Stimulated activated naive B cell treated with anti-CD40 and anti-IgM and Interleukin-4, amounts not matched to agents 10 μg/mL and 1 μg/mL and 100 μg/mL, for 72 hours (primary cell): ENCODE measurements at regions not wholly inside any gene's neighbourhood (a gene's known extent, or its start where the extent isn't known, plus 50 kb on each side); places are given as distances from the start of the nearest gene placed in this dataset.
"Not testable (repeated sequence)": the region's sequence is repeated elsewhere in the genome, so short reads cannot be mapped to it uniquely, and the experiment has no call there.

Source experiments
- ATAC-seq, 2 donors: fragments of 150-1000 bp; cut with Tn5 transposase; replicated peaks; 2 replicates each; pipeline ENCODE4 v1.10.0; 2021; ENCODE audit warnings: moderate library complexity in 1 of 2
- DNase-seq: peaks from one replicate; pipeline ENCODE4 v3.0.0; 2021
- H3K27ac Mint-ChIP-seq: one replicate; pipeline ENCODE4 v1.8.0; 2022; ENCODE audit warnings: mild to moderate bottlenecking, mixed read lengths
- H3K27me3 Mint-ChIP-seq, 2 donors: one replicate each; pipeline ENCODE4 v1.8.0; 2022; ENCODE audit warnings: mixed read lengths in 2 of 2
- H3K36me3 Mint-ChIP-seq, 2 donors: one replicate each; pipeline ENCODE4 v1.8.0; 2022; ENCODE audit warnings: mixed read lengths in 2 of 2, mild to moderate bottlenecking in 1 of 2
- H3K4me1 Mint-ChIP-seq, 2 donors: one replicate each; pipeline ENCODE4 v1.8.0; 2022; ENCODE audit warnings: mixed read lengths in 2 of 2, mild to moderate bottlenecking in 1 of 2
- H3K4me3 Mint-ChIP-seq, 2 donors: one replicate each; pipeline ENCODE4 v1.8.0; 2022; ENCODE audit warnings: mild to moderate bottlenecking in 2 of 2, mixed read lengths in 2 of 2, moderate library complexity in 1 of 2
- H3K9me3 Mint-ChIP-seq, 2 donors: one replicate each; pipeline ENCODE4 v1.8.0; 2022; ENCODE audit warnings: mixed read lengths in 2 of 2, mild to moderate bottlenecking in 1 of 2

GRCh38 chr1:189786761-189787160 is 690.9 kb downstream of the BRINP3 start:
- ATAC-seq (no peak), DNase-seq (no peak)
- Mint-ChIP-seq H3K27ac (no peak overlapping the region), H3K27me3 (no peaks in the 10 kb centered on the region), H3K4me1 (no peaks in the 10 kb centered on the region), H3K4me3 (no peak overlapping the region), H3K36me3 (no peaks in the 10 kb centered on the region), H3K9me3 (peaks cover 7 to 8% of the 10 kb centered on the region in 2 donors)

DNA sequence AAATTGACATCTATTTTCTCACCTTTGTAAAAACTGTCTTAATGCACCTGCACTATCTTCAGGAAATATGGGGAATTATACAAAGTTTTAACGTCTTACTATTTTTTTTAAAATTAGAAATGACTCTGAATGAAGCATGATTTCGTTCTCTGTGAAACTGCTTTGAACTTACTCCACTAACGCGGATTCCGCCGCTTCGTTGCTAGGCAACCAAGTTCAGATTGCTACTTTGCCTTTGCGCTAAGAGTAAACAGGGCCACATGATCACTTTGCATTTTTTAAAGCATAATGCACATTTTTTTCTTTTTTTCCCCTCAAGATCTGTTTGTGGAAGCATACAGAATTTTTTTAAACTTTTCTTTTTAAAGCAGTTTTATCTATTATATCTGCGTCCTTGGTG is 690.5 kb downstream of the BRINP3 start:
- no peak overlapping the region for H3K4me3 Mint-ChIP-seq

GRCh38 chr1:189790335-189790734 is 687.3 kb downstream of the BRINP3 start:
- Mint-ChIP-seq H3K27ac (no peak overlapping the region), H3K9me3 (peaks cover 7 to 8% of the 10 kb centered on the region in 2 donors), H3K27me3 (no peaks in the 10 kb centered on the region), H3K4me3 (no peak overlapping the region), H3K4me1 (no peaks in the 10 kb centered on the region), H3K36me3 (no peaks in the 10 kb centered on the region)
- ATAC-seq = no peak
- DNase-seq = no peak

More for the DNA sequence above, 690.5 kb downstream of the BRINP3 start:
- no peak for ATAC-seq
- DNase-seq = no peak
- Mint-ChIP-seq H3K9me3 (peaks cover 7 to 8% of the 10 kb centered on the region in 2 donors), H3K27me3 (no peaks in the 10 kb centered on the region), H3K4me1 (no peaks in the 10 kb centered on the region), H3K27ac (no peak overlapping the region), H3K36me3 (no peaks in the 10 kb centered on the region)

DNA sequence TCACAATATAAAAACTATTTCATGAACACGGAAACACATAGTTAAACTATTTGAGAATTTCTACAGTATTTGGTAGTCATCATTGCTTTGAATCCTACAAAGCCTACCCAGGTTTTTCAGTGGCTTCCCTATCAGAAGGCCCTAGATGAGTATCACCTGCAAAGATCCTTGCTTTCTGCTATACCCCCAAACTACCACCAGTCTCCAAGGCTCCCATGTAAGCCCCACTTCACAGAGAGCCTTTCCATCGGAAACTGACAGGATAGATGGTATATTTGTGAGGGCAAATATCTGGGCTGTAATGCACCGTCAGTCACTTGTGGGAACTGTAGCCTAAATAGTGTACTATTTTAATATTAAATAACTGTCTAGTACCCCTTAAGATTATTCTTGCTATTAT is 674.3 kb downstream of the BRINP3 start:
- Mint-ChIP-seq H3K9me3 (peaks cover 0 to 4% of the 10 kb centered on the region in 2 donors), H3K36me3 (no peaks in the 10 kb centered on the region)

DNA sequence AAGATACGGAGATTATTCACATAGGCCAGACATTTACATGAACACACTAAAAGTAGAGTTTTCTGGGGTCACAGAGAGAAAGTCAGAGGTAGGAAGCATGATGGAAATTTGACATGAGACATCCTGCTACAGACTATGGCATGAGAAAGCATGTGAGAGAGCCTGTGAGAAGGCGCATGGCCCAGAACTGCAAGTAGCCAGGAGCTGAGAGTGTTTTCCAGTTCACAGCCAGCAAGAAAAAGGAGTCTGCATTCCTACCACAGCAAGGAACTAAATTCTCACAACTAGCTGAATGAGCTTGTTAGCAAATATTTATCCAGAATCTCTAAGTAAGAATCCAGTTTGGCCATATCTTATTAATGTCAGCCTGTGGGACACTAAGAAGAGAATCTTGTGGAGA is 673.3 kb downstream of the BRINP3 start:
- Mint-ChIP-seq H3K36me3 (no peaks in the 10 kb centered on the region), H3K9me3 (peaks cover 0 to 3% of the 10 kb centered on the region in 2 donors), H3K27me3 (no peaks in the 10 kb centered on the region), H3K27ac (no peak overlapping the region), H3K4me3 (no peak overlapping the region), H3K4me1 (no peaks in the 10 kb centered on the region)
- no peak for DNase-seq
- ATAC-seq = no peak

More for the DNA sequence above, 674.3 kb downstream of the BRINP3 start:
- no peak for ATAC-seq
- Mint-ChIP-seq H3K4me1 (no peaks in the 10 kb centered on the region), H3K27ac (no peak overlapping the region), H3K4me3 (no peak overlapping the region), H3K27me3 (no peaks in the 10 kb centered on the region)
- no peak for DNase-seq

DNA sequence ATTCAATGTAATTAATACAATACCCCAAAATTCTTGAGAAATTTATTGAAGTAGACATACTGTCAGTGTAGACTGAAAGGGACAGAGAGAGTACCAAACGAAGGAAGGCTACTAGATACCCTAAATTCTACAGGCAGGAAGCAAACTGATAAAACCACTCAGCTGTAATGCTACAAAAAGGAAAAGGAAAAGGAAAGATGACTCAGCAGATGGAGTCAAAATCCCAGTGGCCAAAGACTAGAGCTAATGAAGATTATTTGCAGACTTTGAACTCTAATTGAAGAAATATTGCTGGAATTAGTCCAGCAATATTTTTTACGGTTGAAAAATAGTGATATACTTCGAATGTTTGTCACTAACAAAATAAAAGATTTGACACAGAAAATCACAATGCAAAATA is 671.9 kb downstream of the BRINP3 start:
- no peak overlapping the region for H3K4me3 Mint-ChIP-seq
- DNase-seq = no peak
- no peaks in the 10 kb centered on the region for H3K36me3 Mint-ChIP-seq
- ATAC-seq = no peak
- H3K27ac Mint-ChIP-seq = no peak overlapping the region
- H3K4me1 Mint-ChIP-seq = no peaks in the 10 kb centered on the region
- H3K27me3 Mint-ChIP-seq = no peaks in the 10 kb centered on the region
- peaks cover 0 to 3% of the 10 kb centered on the region in 2 donors for H3K9me3 Mint-ChIP-seq

- H3K4me3 Mint-ChIP-seq, ATAC-seq, H3K27ac Mint-ChIP-seq, H3K9me3 Mint-ChIP-seq, DNase-seq, H3K27me3 Mint-ChIP-seq, H3K4me1 Mint-ChIP-seq, H3K36me3 Mint-ChIP-seq: not testable (repeated sequence)
These were observed 667.0 kb downstream of the BRINP3 start for GRCh38 chr1:189810639-189811038.

GRCh38 chr1:189811960-189812359 is 665.7 kb downstream of the BRINP3 start:
- Mint-ChIP-seq H3K27me3 (no peaks in the 10 kb centered on the region), H3K4me3 (no peak overlapping the region)

DNA sequence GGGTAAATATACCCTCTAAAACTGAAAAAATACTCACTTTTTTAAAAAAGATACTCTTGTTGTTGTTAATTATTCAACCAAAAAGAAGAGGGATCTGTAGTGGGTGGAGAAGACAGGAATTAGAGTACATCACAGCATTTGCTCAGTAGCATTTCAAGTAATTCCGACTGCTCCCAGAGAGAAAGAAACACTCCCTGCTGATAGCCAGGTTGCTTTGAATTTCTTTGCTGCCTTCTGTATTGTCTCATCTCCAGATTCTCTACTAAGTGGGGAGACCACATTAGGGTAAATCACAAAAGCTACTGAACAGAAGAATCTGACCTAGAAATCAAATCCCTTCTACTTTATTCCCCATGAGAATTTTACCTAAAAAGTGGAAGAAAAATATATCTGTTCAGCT is 661.1 kb downstream of the BRINP3 start:
- no peaks in the 10 kb centered on the region for H3K4me1 Mint-ChIP-seq
- H3K9me3 Mint-ChIP-seq = peaks cover 5 to 6% of the 10 kb centered on the region in 2 donors
- DNase-seq = no peak
- H3K27ac Mint-ChIP-seq = no peak overlapping the region
- no peak for ATAC-seq
- no peaks in the 10 kb centered on the region for H3K27me3 Mint-ChIP-seq
- no peak overlapping the region for H3K4me3 Mint-ChIP-seq
- no peaks in the 10 kb centered on the region for H3K36me3 Mint-ChIP-seq

More at GRCh38 chr1:189811960-189812359, 665.7 kb downstream of the BRINP3 start:
- Mint-ChIP-seq H3K36me3 (no peaks in the 10 kb centered on the region), H3K9me3 (peaks cover 0 to 3% of the 10 kb centered on the region in 2 donors), H3K27ac (no peak overlapping the region), H3K4me1 (no peaks in the 10 kb centered on the region)
- ATAC-seq (no peak), DNase-seq (no peak)

- no peaks in the 10 kb centered on the region for H3K4me1 Mint-ChIP-seq
- no peak for ATAC-seq
- no peaks in the 10 kb centered on the region for H3K36me3 Mint-ChIP-seq
- H3K4me3 Mint-ChIP-seq = no peak overlapping the region
- no peak overlapping the region for H3K27ac Mint-ChIP-seq
- peaks cover 3 to 5% of the 10 kb centered on the region in 2 donors for H3K9me3 Mint-ChIP-seq
- H3K27me3 Mint-ChIP-seq = no peaks in the 10 kb centered on the region
- no peak for DNase-seq
These were observed 657.9 kb downstream of the BRINP3 start for GRCh38 chr1:189819751-189820150.

DNA sequence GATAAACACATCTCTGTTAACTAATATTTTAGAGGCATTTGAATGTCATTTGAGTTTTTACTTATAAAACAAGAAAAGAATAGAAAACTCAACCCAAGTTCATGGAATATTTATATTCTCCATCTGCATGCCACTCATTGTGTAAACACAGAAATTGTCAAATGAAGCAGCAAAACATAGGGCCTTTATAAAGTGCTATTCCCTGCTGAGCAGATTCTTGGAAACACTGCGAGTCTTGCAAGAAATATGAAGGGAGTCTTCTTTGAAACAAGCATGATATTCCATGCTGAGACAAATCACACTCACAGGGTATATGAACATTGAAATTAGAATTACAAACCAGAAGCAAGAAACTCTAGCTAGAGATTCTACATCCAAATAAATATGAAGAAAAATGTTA is 655.8 kb downstream of the BRINP3 start:
- H3K36me3 Mint-ChIP-seq = no peaks in the 10 kb centered on the region
- DNase-seq (no peak), ATAC-seq (no peak)
- H3K27ac Mint-ChIP-seq = no peak overlapping the region
- no peaks in the 10 kb centered on the region for H3K27me3 Mint-ChIP-seq
- no peak overlapping the region for H3K4me3 Mint-ChIP-seq
- no peaks in the 10 kb centered on the region for H3K4me1 Mint-ChIP-seq
- peaks cover 4 to 5% of the 10 kb centered on the region in 2 donors for H3K9me3 Mint-ChIP-seq

GRCh38 chr1:189834813-189835212 is 642.9 kb downstream of the BRINP3 start:
- Mint-ChIP-seq H3K27me3 (no peaks in the 10 kb centered on the region), H3K27ac (no peak overlapping the region), H3K9me3 (no peaks in the 10 kb centered on the region), H3K36me3 (no peaks in the 10 kb centered on the region), H3K4me1 (no peaks in the 10 kb centered on the region), H3K4me3 (no peak overlapping the region)
- DNase-seq (no peak), ATAC-seq (no peak)

- Mint-ChIP-seq H3K27ac (no peak overlapping the region), H3K9me3 (peaks cover 0 to 1% of the 10 kb centered on the region in 2 donors), H3K27me3 (no peaks in the 10 kb centered on the region), H3K4me3 (no peak overlapping the region), H3K36me3 (no peaks in the 10 kb centered on the region), H3K4me1 (no peaks in the 10 kb centered on the region)
- no peak for ATAC-seq
- DNase-seq = no peak
These were observed 630.1 kb downstream of the BRINP3 start for GRCh38 chr1:189847613-189848012.

- Mint-ChIP-seq H3K4me1 (no peaks in the 10 kb centered on the region), H3K27ac (no peak overlapping the region), H3K9me3 (peaks cover 4 to 9% of the 10 kb centered on the region in 2 donors), H3K4me3 (no peak overlapping the region), H3K36me3 (no peaks in the 10 kb centered on the region), H3K27me3 (no peaks in the 10 kb centered on the region)
- DNase-seq (no peak), ATAC-seq (no peak)
These were observed 625.8 kb downstream of the BRINP3 start for GRCh38 chr1:189851806-189852367.

DNA sequence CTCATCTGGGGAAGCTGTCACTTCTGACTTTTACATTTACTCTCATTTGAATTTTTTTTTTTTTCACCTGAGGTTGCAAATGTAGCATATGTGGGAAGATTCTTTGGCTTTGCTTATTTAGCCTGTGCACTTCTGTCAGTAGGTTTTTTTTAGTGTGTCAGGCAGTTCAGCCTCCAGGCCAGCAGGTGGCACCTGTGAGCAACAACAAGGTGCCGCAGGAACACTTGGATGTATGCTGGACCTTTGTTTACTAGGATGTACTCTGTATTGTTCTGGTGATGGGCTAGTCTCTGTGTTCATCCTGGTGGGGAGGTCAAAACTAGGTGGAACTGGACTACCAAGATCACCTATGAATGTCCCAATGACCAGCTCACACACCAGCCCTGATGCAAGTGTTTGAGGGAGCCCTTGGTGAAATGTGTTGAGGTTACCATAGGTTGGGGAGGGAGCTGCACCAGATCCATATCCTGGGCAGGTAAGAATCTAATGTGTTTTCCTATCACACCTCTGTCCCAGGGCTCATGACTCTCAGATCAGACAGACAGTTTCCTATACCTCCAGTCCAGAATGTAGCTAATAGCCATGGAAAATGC is 618.2 kb downstream of the BRINP3 start:
- H3K4me3 Mint-ChIP-seq = no peak overlapping the region
- H3K9me3 Mint-ChIP-seq = peaks cover 6 to 11% of the 10 kb centered on the region in 2 donors
- H3K27ac Mint-ChIP-seq = no peak overlapping the region
- peak in 1 of 2 donors; percentile 34 for ATAC-seq
- no peaks in the 10 kb centered on the region for H3K36me3 Mint-ChIP-seq
- H3K4me1 Mint-ChIP-seq = no peaks in the 10 kb centered on the region
- peak; percentile 3 for DNase-seq
- no peaks in the 10 kb centered on the region for H3K27me3 Mint-ChIP-seq
